ENCODE measurements at regions not wholly inside any gene's neighbourhood (a gene's known extent, or its start where the extent isn't known, plus 50 kb on each side); places are given as distances from the start of the nearest gene placed in this dataset.

DNA sequence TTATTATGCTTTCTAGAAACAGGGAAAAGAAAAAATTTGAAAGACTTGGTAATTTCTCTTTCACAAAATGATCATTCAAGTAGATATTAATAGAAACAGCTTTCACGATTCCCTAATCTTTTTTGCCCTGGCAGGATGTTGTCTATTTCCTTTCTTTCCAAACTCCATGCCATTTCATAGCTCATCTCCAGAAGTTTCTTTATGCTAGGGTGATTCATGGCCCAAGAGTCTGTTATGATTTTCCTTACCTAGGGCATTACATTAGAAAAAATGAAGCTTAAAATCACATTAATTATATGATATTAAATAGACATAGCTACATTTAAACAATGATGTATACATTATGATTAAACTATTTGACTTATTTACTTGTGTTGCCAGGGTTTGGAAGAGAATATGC lies 762.1 kb downstream of the LTN1 start:
- TF ChIP-seq POLR2A (IDR thresholded peaks at IDR 0.05), result no peak
- TF ChIP-seq, protein P1, sequence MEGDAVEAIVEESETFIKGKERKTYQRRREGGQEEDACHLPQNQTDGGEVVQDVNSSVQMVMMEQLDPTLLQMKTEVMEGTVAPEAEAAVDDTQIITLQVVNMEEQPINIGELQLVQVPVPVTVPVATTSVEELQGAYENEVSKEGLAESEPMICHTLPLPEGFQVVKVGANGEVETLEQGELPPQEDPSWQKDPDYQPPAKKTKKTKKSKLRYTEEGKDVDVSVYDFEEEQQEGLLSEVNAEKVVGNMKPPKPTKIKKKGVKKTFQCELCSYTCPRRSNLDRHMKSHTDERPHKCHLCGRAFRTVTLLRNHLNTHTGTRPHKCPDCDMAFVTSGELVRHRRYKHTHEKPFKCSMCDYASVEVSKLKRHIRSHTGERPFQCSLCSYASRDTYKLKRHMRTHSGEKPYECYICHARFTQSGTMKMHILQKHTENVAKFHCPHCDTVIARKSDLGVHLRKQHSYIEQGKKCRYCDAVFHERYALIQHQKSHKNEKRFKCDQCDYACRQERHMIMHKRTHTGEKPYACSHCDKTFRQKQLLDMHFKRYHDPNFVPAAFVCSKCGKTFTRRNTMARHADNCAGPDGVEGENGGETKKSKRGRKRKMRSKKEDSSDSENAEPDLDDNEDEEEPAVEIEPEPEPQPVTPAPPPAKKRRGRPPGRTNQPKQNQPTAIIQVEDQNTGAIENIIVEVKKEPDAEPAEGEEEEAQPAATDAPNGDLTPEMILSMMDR (IDR thresholded peaks at IDR 0.05), result no peak
- no peak for TF ChIP-seq POLR2AphosphoS5 (IDR thresholded peaks at IDR 0.05)
